NCI-H510A (cell line): ENCODE measurements at regions not wholly inside any gene's neighbourhood (a gene's known extent, or its start where the extent isn't known, plus 50 kb on each side); places are given as distances from the start of the nearest gene placed in this dataset.

ENCODE experiments used
- DNase-seq: peaks from one replicate; lab custom pipeline; 2025; lab: John Stamatoyannopoulos, UW

DNA sequence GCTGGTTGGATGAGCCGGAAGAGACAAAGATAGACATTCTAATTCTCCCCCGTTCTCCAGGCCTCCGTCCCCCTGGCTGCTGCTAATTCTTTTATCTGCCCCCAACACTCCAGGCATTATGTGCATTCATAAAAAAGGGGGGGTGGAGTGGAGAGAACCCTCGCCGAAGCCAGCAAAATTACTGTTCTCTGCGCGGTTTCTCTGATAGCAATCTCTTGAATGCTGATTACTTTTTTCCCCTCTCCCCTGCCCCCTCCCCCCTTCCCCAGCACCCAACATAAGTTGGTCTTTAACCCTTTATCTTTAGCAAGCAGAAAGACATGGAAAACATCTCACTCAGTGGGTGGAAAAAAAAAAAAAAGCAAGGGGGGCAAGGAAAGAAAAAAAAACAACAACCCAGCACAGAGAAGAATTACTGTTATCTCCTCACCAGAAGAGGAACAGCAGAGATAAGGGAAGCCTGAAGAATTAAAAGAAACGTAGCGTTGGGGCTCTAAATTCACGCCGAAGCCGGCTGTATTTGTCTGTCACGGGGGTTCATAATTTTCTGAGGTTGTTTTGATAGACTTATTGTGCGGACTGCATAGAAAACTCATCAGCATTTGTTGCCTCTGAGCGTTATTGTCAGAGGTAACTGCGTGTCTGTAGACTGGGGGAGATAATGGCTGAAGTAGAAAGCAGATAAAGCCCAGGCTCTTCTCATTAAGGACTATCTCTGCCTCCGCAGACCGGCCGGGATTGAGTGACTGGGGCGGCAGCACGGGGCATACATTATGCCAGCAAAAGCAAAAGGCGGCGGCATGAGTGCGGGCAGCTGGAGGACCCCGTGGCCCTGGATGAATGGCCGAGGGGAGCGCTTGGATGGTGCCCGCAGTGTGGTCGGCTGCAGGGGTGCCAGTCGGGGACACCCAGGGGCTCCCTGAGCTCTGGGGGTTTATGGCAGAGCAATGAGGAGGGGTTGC is 126.9 kb downstream of the MRM1 start:
- DNase-seq = no peak

DNA sequence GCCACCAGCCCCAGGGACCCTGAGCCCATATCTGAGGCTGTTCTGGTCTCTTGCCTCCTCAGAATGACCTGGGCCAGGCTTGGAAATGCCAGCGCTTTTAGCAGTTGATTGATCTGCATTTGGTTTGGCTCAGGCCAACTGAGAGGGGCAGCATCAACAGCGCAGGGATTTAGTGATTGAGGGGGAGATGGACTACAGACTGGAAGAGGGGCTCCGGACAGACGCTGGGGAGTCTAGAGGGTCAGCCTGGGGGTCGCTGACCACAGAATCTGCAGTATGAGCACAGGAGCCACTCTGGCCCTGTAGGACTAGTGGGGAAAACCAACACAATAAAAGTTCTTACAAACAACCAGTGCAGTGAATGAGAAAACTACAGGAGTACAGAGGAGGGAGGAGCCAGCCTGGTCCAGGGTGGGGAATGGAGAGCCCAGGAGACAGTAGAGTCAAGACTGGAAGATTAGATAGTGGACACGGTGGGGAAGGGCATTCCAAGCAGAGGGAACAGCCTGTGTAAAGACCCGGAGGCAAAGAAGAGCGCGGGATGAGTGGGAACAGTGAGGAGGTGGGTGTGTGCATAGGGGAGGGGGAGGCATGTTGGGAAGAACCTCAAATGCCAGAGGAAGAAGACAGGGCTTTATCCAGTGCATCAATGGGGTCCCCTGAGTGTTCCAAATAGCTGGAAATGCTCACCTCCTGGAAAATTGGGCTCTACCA is 128.9 kb downstream of the MRM1 start:
- DNase-seq = no peak

DNA sequence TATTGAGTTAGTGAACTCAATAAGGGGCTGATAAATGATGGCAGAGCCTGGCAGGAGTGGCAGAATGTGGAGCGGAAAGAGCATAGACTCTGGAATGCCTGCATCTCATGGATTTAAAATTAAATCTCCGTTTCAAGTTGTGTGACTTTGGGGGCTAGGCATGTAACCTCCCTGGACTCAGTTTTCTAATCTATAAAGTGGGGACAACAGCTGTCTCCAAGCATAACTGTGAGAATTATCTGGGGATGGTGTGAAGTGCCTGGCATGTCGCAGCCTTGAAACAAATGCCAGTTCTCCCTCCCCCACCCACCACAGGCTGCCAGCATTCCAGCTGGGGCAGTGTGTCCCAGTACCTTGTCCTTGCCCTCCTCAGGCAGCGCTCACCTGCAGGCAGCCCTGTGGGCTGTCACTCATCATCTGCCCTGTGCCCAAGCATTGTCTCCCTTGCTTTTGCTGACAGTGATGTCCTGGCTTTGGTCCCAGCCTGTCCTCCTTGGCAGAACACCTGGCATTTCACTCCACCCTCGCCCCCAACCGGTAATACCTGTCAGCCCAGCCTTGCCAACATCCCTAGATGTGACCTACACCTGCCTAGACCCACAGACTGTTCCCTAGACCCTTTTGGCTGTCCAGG is 129.6 kb downstream of the MRM1 start:
- peak; percentile 88 for DNase-seq

DNA sequence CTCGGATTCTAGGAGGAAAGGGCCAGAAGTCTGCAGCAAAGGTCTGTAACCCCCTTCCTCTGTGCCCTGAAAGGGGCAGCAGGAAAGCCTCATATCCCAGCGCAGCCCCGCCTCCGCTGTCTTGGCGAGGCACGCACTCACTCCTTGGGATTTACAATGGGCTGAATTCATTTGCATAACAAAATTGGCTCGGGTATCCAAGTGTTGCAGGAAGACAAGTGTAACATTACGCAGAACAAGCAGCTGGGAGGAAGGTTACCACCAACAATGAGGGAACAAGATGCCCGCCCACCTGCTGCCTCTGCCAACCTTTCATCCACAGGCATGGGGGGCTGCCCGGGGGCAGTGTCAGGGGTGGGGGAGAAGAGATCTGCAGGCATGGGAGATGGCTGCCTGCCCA is 130.4 kb downstream of the MRM1 start:
- DNase-seq = no peak

DNA sequence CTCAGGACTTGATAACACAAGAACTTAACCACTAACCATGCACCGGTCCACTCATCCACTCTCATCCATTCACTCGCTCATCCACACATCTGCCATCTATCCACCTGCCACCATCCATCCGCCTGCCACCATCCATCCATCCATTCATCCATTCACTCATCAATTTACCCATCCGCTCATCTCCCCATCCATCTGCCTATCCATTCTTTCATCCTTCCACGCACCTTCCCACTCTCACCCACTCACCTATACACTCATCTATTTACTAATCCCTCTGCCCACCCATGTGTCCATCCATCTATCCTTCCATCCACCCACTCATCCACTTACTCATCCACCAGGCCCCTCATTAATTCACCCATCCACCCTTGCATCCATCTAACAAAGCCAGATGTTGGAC is 131.0 kb downstream of the MRM1 start:
- DNase-seq = no peak

DNA sequence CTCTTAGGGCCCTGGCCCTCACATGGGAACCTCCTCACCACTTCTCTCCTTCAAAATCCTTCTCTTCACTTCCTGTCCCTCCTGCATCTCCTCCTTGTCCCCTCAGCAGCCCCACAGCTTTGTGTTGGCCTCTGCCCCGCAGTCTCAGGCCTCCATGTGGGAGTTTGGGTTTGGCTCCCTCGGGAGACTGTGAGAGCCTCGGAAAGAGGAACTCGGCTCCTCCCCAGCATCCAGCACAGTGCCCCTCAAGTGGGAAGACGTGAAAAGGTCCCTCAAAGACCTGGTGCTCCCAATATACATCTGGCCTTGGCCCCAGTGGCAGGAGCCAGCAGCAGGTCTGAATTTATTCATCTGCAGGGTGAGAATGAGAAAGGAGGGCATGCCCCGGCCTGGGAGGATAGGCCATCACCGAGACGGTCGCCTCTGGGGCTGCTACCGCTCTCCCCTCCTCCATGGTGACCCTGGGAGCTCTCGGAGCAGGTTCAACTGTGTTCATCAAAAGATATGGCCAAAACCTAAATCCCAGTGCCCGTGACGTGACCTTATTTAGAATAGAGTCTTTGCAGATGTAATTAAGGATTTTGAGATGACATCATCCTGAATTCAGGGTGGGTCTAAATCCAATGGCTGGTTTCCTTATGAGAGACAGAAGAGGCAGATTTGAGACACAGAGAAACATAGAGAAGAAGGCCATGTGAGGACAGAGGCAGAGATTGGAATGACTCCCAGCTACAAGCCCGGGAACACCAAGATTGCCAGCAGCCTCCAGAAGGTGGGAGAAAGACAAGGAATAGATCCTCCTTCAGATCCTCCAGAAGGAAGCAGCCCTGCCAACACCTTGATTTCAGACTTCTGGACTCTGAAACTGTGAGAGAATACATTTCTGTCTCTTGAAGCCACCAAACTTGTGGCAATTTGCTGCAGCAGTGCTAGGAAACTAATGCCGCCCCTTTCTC is 135.1 kb downstream of the MRM1 start:
- DNase-seq = no peak

DNA sequence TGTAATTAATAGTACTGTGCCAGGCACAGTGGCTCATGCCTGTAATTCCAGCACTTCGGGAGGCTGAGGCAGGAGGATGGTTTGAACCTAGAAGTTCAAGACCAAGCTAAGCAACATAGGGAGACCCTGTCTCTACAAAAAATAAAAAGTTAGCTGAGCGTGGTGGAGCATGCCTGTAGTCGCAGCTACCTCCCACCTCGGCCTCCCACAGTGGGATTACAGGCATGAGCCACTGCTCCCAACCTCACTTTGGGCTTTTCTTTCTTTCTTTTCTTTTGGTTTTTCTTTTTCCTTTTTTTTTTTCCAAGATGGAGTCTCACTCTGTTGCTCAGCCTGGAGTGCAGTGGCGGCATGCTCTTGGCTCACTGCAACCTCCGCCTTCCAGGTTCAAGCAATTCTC is 137.8 kb downstream of the MRM1 start:
- no peak for DNase-seq

DNA sequence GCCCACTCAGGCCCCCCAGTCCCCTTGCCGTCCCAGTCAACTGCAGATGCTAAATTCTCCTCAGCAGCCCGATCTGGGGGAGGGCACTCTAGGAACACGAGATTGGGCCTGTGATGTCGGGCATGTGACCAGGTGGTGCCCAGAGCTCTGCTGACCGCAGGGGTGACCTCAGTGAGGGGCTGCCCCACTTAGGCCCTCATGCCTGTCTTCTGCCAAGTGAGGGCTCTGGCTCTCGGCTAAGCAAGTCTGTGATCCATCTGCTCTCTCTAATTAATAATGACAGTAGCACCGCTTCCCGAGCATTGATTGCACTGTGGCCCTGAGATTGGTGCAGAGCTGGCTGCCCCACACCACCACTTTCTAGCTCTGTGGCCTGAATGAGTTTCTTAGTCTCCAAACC is 138.8 kb downstream of the MRM1 start:
- no peak for DNase-seq

DNA sequence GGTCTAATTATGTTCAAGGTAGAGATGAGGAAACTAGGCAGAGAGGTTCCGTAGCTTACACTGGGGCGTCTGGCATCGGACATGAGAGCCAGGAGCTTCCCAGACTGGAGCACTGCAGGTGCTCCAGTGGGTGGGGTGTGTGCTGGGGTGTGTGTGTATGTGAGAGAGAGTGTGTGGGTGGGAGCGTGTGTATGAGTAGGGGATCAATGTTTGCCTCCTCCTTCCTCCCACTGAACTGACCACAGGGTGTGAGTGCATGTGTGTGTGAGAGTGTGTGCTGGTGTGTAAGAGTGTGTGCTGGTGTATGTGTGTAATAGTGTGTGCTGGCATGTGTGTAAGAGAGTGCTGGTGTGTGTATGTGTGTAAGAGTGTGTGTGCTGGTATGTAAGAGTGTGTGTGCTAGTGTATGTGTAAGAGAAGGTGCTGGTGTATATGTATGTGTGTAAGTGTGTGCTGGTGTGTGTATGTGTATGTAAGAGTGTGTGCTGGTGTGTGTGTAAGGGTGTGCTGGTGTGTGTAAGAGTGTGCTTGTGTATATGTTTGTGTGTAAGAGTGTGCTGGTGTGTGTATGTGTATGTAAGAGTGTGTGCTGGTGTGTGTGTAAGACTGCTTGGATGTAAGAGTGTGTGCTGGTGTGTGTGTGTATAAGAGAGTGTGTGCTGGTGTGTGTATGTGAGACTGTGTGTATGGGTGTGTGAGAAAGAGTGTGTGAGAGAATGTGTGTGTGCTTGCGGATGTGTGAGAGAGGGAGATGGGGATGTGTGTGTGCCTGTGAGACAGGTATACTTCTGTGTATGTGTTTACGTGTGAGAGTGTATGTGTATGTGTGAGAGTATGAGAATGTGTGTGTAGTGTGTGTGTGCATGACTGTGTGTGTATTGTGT is 139.9 kb downstream of the MRM1 start:
- DNase-seq = no peak

DNA sequence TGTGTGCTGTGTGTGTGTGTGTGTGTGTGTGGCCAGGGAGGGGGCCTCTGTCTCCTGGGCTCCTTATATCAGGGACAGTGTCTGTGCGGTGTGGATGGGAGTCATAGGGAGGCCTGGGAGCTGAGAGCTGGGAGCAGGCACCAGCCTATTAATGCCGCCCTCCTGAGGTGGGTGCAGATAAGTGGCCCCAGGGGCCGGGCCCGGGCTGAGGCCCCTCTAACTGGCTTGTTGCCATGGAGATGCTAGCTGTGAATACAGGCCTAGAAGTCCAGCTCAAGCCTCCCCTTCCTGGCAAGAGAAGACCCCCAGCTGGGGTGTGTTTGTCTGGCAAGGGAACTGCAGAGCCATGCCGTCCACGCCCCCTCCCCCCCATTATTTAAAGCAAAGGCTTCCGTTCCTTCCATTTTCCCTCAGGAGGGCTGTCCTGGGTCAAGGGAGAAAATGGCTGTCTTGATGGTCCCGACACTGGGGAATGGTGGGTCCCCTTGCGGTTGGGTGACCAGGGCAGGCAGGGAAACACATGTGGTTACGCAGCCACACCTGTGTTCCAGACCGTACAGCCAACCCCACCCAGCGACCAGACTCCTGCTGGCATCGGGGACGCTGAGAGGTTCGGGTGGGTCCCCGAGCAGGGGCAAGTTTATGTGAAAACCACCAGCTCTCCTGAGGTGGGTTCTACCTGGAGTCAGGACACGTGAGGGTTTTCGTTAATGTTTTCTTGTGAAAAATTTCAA is 141.1 kb downstream of the MRM1 start:
- no peak for DNase-seq

DNA sequence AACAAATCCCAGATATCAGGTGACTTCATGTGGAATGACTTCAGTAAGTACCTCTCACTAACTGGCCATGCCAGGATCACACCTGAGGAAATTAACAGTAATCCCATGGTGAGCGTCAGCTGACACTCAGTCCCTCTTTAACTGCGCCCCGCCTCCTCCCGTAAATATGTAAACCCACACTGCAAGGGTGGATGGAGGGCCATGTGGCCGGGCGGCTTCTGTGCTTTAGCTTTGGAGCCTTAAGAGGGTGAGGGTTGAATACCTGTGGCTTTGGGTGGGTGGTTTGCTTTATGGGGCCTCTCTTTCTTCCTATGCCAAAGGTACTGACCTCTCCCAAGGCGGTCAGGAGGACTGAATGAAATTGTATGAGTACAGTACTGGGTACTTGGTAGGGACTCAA is 141.7 kb downstream of the MRM1 start:
- DNase-seq = peak; percentile 77

DNA sequence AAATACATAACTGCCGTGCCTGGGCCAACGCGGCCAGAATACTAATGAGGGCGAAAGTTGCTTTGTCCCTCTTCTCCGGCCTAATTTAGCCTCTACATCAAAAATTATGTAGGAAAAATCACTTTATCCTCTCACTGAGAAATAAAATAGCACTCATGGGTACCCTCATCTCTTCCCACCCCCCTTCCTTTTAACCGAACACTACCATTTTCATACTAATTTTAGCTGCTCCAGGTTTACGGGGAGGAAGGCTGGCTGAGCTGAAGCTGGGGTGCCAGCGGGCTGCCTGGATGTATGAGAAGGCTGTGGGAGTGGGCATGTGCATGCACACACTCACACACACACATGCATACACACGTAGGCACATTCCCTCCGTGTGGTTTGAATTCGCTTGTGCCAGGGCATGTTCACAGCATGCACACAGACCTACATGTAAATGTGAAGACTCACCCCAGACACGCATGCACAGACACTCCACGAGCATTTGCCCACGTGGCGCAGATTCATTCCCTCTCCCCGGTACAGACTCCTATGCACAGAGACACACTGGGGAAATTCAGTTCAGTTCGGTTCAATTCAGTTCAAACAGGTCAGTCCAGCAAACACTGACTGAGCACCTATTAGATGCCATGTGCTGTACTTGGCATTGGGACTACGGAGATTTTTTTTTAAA is 145.1 kb downstream of the MRM1 start:
- no peak for DNase-seq

DNA sequence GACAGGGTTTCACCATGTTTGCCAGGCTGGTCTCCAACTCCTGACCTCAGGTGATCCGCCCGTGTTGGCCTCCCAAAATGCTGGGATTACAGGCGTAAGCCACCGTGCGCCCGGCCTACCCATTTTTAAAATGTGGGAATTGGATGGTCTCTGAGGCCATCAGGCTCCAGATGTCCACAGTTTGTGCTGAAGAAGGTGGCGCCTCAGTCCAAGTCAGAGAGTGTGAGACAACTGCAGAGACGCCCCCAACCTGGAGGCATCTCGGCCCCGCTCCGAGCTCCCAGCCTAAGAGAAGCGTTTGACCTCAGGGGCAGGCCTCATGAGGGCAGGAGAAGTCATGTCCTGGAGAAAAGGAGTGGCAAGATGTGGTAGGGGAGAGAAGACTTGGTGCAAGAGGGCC is 146.5 kb downstream of the MRM1 start:
- no peak for DNase-seq

DNA sequence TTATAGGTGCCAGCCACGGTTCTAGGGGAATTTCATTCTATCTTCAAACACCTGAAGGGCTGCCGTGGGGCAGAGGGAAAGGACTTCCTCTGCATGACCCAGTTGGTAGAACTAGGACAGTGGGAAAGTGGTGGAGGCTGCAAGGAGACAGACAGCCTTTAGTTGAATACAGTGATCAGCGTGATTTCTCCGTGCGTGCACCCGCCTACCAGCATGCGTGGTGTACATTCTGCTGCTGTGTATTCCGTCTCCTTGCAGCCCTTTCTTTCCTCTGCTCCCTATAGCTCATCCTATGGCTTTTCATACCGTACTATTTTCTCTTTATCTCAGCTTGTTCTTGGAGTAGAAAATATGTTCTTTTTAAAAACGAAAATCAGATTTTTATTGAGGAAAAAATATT is 146.9 kb downstream of the MRM1 start:
- DNase-seq = no peak

DNA sequence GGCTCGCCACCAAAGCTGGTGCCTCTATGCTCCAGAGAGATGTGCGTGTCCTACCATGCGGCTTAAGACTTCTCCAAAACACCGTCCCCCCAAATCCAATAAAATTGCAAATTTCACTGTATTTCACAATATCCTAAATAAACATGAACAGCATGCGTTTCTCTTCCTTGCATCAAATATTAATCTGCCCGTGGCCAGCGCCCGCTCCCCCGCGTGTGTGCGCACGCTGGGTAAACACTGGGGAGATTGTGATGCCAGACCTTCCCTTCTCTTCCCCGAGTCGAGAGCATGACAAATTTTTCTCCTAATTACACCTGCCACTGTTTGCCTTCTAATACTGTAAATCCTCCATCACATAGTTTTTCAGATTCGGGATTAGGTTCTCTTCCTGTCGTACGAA is 148.1 kb downstream of the MRM1 start:
- DNase-seq = no peak

DNA sequence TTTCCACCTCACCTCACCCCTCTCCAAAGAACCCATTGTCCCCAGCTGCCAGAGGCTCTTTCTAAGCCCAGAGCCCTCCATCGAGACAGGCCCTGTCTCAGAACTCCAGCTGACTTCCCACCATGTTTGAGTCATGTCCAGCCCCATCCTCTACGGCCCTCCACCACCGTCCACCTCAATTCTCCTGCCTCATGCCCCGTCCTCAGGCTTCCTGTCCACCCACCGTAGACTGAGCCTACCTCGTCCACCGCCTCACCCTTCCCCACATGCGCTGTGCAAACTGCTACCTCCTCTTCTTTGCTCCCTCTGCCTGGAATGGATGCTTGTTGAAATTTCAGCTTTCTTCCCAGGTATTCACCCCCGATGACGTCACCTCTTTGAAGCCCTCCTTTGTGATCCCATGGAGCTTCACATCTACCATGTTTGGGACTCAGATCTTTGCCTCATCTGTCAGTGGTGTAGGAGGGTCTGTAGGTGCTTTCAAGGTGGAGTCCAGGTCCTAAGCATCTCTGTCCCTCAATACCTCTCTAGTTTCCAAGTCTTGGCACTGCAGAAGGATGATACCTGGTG is 149.0 kb downstream of the MRM1 start:
- no peak for DNase-seq

DNA sequence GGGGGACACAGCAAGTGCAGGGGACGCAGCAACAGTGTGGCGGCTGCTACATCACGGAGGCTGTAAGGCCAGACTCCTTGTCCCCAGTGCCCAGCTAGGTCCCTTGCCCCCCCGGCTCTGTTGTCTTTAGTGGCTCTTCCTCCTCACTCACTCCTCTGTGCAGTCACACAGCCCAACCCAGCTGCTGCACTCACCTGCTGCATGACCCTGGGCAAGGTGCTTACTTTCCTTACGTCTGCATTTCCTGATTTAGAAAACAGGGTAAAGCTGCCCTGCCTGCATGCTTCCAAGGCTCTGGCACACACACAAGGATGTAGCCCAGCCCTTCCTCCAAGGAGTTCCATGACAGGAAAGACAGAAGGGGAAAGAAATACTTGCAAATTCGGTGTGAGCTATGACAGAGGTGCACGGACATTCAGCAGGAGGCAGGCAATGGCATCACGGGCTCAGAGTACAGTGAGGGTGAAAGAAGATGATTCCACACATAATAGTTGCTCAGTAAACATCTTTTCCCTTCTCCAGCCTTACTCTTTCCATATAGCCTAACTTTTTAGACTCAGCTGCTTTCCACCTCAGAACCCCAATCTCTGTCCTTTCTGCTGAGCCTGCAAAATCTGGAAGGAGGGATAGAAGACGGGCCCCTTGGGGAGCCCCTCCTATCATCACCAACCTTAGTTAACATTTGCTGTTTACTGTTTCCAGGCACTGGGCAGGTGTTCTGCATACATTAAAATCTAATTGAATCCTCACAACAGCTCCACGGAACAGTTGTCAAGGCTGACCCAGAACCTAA is 150.9 kb downstream of the MRM1 start:
- no peak for DNase-seq

DNA sequence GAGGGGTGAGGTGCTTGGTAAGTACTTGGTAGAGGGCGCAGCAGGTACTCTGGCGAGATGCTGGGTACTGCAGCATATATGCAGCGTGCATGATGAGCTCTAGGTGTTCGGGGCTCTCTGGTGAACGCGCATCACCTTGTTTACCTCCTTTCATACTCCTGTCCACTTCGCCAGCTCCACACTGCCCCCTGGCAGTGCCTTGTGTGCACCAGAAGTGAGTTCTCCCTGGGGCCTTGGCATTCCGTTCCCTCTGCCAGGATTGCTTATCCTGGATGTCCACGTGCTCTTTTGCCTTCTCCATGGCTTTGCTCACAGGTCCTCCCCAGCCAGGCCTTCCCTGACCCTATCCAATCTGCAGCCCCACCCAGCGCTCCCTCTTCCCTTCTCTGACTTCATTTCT is 154.2 kb downstream of the MRM1 start:
- peak; percentile 44 for DNase-seq
